Neural progenitor cell (in vitro differentiated cells): ENCODE measurements at regions not wholly inside any gene's neighbourhood (a gene's known extent, or its start where the extent isn't known, plus 50 kb on each side); places are given as distances from the start of the nearest gene placed in this dataset.

ENCODE experiments used
- DNase-seq: peaks from one replicate; pipeline ENCODE4 v3.0.0-alpha.2; 2016; ENCODE audit warnings: low spot score
- H2AFZ ChIP-seq: fragments of 200-600 bp; sonication (generic); replicated peaks from 2 replicates; pipeline ENCODE4 v1.6.1; 2016; ENCODE audit warnings: antibody characterized with exemption
- H3F3A ChIP-seq: fragments of 200-600 bp; sonication (generic); 2 replicates; pipeline ENCODE4 v1.6.1; 2016; ENCODE audit warnings: antibody characterized with exemption, low read depth
- H3K27ac ChIP-seq: fragments of 200-600 bp; sonication (generic); 2 replicates; pipeline ENCODE4 v1.5.1; 2016; ENCODE audit warnings: mild to moderate bottlenecking
- H3K27me3 ChIP-seq: fragments of 200-600 bp; sonication (generic); 2 replicates; pipeline ENCODE4 v1.6.1; 2016; ENCODE audit warnings: mild to moderate bottlenecking, moderate library complexity
- H3K36me3 ChIP-seq: fragments of 200-600 bp; sonication (generic); 2 replicates; pipeline ENCODE4 v1.5.1; 2016
- H3K4me1 ChIP-seq: fragments of 200-600 bp; sonication (generic); 2 replicates; pipeline ENCODE4 v1.6.1; 2016; ENCODE audit warnings: mixed run types
- H3K4me2 ChIP-seq: fragments of 200-600 bp; sonication (generic); 2 replicates; pipeline ENCODE4 v1.6.1; 2016
- H3K4me3 ChIP-seq: fragments of 200-600 bp; sonication (generic); 2 replicates; pipeline ENCODE4 v1.5.1; 2016
- H3K79me2 ChIP-seq: fragments of 200-600 bp; sonication (generic); 2 replicates; pipeline ENCODE4 v1.6.1; 2016; ENCODE audit warnings: low read depth
- H3K9ac ChIP-seq: fragments of 200-600 bp; sonication (generic); 2 replicates; pipeline ENCODE4 v1.6.1; 2016
- H3K9me3 ChIP-seq: fragments of 200-600 bp; sonication (generic); 2 replicates; pipeline ENCODE4 v1.5.1; 2016; ENCODE audit warnings: low read depth
- H4K20me1 ChIP-seq: fragments of 200-600 bp; sonication (generic); 2 replicates; pipeline ENCODE4 v1.6.1; 2016; ENCODE audit warnings: low read depth
- H3K27ac Mint-ChIP-seq: 3 replicates; pipeline ENCODE4 v1.8.0; 2021; ENCODE audit warnings: mixed read lengths
- H3K27me3 Mint-ChIP-seq: 2 replicates; pipeline ENCODE4 v1.8.0; 2022; ENCODE audit warnings: low read depth, mild to moderate bottlenecking, inconsistent platforms, moderate library complexity, mixed read lengths; ENCODE audit not compliant: insufficient read depth
- H3K36me3 Mint-ChIP-seq: 3 replicates; pipeline ENCODE4 v1.8.0; 2021; ENCODE audit warnings: mixed read lengths
- H3K4me1 Mint-ChIP-seq: 3 replicates; pipeline ENCODE4 v1.8.0; 2021; ENCODE audit warnings: mixed read lengths
- H3K4me3 Mint-ChIP-seq: 3 replicates; pipeline ENCODE4 v1.8.0; 2021; ENCODE audit warnings: mild to moderate bottlenecking, moderate library complexity, mixed read lengths
- H3K9me3 Mint-ChIP-seq: 3 replicates; pipeline ENCODE4 v1.8.0; 2020; ENCODE audit warnings: mixed read lengths
- EZH2 ChIP-seq: fragments of 200-600 bp; sonication (generic); IDR thresholded peaks from 2 replicates; pipeline ENCODE4 v1.6.1; 2017; ENCODE audit warnings: antibody characterized with exemption, mild to moderate bottlenecking, moderate library complexity
- EZH2phosphoT487 ChIP-seq: fragments of 200-600 bp; sonication (generic); IDR thresholded peaks from 2 replicates; pipeline ENCODE4 v1.6.1; 2017; ENCODE audit warnings: antibody characterized with exemption
- TF ChIP-seq, protein P1 (sequence below): fragments of 200-600 bp; sonication (generic); IDR thresholded peaks from 2 replicates; pipeline ENCODE4 v1.5.1; 2017; ENCODE audit warnings: antibody characterized with exemption, mild to moderate bottlenecking

DNA sequence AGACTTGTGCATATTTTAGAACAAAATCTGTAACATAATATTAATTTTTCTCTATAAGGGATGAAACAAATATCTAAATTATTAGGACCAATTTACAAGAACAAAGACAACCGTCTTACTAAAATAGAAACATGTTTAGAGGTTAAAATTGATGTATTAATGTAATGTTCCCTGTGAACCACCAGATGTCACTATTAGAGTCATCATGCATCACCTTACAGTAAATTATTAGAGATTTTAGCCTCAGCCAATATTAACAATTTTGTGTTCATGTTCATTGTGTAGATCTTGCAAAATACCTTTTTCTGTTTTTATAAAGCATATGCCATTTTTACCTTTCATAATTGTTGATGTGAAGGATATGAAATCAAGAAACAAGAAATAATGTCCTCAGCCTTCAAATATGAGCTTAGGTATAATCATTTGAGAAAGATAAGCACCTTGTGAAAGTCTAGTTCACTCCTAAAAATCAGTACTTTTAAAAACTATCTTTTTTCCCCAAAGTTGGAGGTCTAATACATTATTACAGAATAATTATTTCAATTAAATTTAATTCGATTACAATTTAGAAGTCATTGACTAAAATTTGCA is 344.3 kb upstream of the KCNH7 start:
- Mint-ChIP-seq H3K9me3 (peaks cover 2% of the 10 kb centered on the region), H3K36me3 (no peaks in the 10 kb centered on the region), H3K4me3 (no peak overlapping the region), H3K4me1 (peaks cover 15% of the 10 kb centered on the region), H3K27me3 (no peaks in the 10 kb centered on the region), H3K27ac (no peak overlapping the region)
- H2AFZ ChIP-seq: no peak overlapping the region
- no peaks in the 10 kb centered on the region for H3K79me2 ChIP-seq
- peaks cover 34% of the 10 kb centered on the region for H3F3A ChIP-seq
- TF ChIP-seq EZH2 (no peak), EZH2phosphoT487 (no peak)
- TF ChIP-seq, protein P1, sequence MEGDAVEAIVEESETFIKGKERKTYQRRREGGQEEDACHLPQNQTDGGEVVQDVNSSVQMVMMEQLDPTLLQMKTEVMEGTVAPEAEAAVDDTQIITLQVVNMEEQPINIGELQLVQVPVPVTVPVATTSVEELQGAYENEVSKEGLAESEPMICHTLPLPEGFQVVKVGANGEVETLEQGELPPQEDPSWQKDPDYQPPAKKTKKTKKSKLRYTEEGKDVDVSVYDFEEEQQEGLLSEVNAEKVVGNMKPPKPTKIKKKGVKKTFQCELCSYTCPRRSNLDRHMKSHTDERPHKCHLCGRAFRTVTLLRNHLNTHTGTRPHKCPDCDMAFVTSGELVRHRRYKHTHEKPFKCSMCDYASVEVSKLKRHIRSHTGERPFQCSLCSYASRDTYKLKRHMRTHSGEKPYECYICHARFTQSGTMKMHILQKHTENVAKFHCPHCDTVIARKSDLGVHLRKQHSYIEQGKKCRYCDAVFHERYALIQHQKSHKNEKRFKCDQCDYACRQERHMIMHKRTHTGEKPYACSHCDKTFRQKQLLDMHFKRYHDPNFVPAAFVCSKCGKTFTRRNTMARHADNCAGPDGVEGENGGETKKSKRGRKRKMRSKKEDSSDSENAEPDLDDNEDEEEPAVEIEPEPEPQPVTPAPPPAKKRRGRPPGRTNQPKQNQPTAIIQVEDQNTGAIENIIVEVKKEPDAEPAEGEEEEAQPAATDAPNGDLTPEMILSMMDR: peak; percentile 83
- H3K27ac ChIP-seq: no peak overlapping the region
- H3K4me3 ChIP-seq: no peak overlapping the region
- no peaks in the 10 kb centered on the region for H4K20me1 ChIP-seq
- no peaks in the 10 kb centered on the region for H3K9me3 ChIP-seq
- no peaks in the 10 kb centered on the region for H3K27me3 ChIP-seq
- no peak overlapping the region for H3K9ac ChIP-seq
- H3K4me1 ChIP-seq: peaks cover 48% of the 10 kb centered on the region
- H3K36me3 ChIP-seq: no peaks in the 10 kb centered on the region
- H3K4me2 ChIP-seq: no peak overlapping the region
- DNase-seq: no peak

DNA sequence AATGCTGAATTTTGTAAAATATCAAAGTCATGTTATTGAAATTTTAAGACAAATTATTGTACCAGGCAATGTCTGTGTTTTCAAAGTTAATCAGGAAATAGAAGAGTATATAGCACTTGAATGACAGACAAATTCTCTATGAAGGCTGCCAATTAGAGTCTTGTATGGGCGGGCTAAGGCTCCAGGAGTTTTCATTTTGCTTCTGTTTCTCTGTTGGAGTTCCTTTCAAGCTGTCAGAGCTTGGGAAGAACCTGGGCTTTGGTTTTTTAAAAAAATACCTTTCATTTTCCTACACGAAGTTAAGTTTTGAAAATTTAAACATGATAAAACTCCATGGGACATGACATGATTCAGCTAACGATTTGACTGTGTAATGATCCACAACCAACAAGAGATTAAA is 339.0 kb upstream of the KCNH7 start:
- Histone ChIP-seq H2AFZ (peak overlapping the region; percentile 61), H3K9ac (no peak overlapping the region), H3K4me3 (no peak overlapping the region), H3K27ac (no peak overlapping the region), H3K79me2 (no peaks in the 10 kb centered on the region), H3K4me2 (peak overlapping the region; percentile 11), H3K27me3 (no peaks in the 10 kb centered on the region), H3F3A (peaks cover 10% of the 10 kb centered on the region), H3K36me3 (no peaks in the 10 kb centered on the region), H3K9me3 (no peaks in the 10 kb centered on the region), H4K20me1 (no peaks in the 10 kb centered on the region), H3K4me1 (peaks cover 45% of the 10 kb centered on the region)
- Mint-ChIP-seq H3K27me3 (no peaks in the 10 kb centered on the region), H3K36me3 (no peaks in the 10 kb centered on the region), H3K9me3 (no peaks in the 10 kb centered on the region), H3K4me3 (no peak overlapping the region), H3K4me1 (peaks cover 7% of the 10 kb centered on the region), H3K27ac (no peak overlapping the region)
- DNase-seq: no peak
- no peak for TF ChIP-seq EZH2phosphoT487
- TF ChIP-seq, protein P1: no peak
- no peak for TF ChIP-seq EZH2

DNA sequence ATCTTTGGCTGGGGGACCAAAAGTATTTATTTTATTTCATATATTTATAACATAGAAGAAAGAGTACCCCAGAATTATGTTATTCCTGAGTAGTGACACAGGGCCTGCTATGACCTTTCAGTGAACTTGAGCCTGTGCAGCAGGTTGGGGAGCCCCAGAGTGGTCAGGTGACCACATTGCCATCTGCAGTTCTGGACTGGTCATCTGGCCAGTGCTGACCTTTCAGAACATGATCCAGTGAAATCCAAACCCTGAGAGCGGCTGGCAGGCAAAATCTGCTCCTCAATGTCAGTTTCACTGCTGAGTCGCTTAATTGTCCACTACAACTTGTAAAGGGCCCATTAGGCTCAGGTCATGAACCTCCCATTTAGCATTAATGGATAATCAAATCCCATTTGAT is 336.7 kb upstream of the KCNH7 start:
- no peak for DNase-seq
- no peak overlapping the region for H3K27ac ChIP-seq
- no peak overlapping the region for H2AFZ ChIP-seq
- TF ChIP-seq, protein P1: no peak
- TF ChIP-seq EZH2 (no peak), EZH2phosphoT487 (no peak)
- H3K4me2 ChIP-seq: no peak overlapping the region
- no peaks in the 10 kb centered on the region for H4K20me1 ChIP-seq
- no peaks in the 10 kb centered on the region for H3K36me3 Mint-ChIP-seq
- H3K4me3 ChIP-seq: no peak overlapping the region
- no peaks in the 10 kb centered on the region for H3K79me2 ChIP-seq
- no peaks in the 10 kb centered on the region for H3F3A ChIP-seq
- no peak overlapping the region for H3K27ac Mint-ChIP-seq
- no peaks in the 10 kb centered on the region for H3K36me3 ChIP-seq
- peaks cover 39% of the 10 kb centered on the region for H3K4me1 ChIP-seq
- H3K9me3 ChIP-seq: no peaks in the 10 kb centered on the region
- no peak overlapping the region for H3K4me3 Mint-ChIP-seq
- no peaks in the 10 kb centered on the region for H3K9me3 Mint-ChIP-seq
- H3K4me1 Mint-ChIP-seq: peaks cover 8% of the 10 kb centered on the region
- no peak overlapping the region for H3K9ac ChIP-seq
- H3K27me3 ChIP-seq: no peaks in the 10 kb centered on the region
- H3K27me3 Mint-ChIP-seq: no peaks in the 10 kb centered on the region
